IMR-90 (cell line): ENCODE measurements at regions not wholly inside any gene's neighbourhood (a gene's known extent, or its start where the extent isn't known, plus 50 kb on each side); places are given as distances from the start of the nearest gene placed in this dataset.

Source experiments
- ATAC-seq: fragments of 200-7000 bp; cut with Tn5 transposase; 2 replicates; pipeline ENCODE4 v1.9.1; 2020; ENCODE audit warnings: low read depth, mild to moderate bottlenecking, moderate library complexity
- BruUV-seq: library from RNA; stranded (reverse); fragments of 400-500 nt; replicated peaks from 2 replicates; lab custom pipeline; 2021; lab: Mats Ljungman, UMichigan
- CTCF ChIA-PET: fragments of 300-600 bp; formaldehyde crosslinking; extraction: SDS; loops from one replicate; lab custom pipeline; 2021; ENCODE audit warnings: antibody characterized with exemption; lab: Yijun Ruan, JAX
- POLR2A ChIA-PET: fragments of 300-600 bp; sonication (Branson Sonifier 250); formaldehyde crosslinking; loops from one replicate; lab custom pipeline; 2022; ENCODE audit warnings: antibody characterized with exemption; ENCODE audit not compliant: unreplicated experiment; lab: Charles Lee
- DNase-seq: peaks from one replicate; pipeline ENCODE4 v3.0.0; 2013
- H2AFZ ChIP-seq: replicated peaks from 2 replicates; pipeline ENCODE3; 2013; ENCODE audit warnings: low read length, mild to moderate bottlenecking; ENCODE audit not compliant: poor library complexity
- H2AK5ac ChIP-seq: 2 replicates; pipeline ENCODE4 v1.6.1; 2013; ENCODE audit warnings: low read depth, low read length, inconsistent platforms
- H2AK9ac ChIP-seq: replicated peaks from 2 replicates; pipeline ENCODE3; 2013; ENCODE audit warnings: mild to moderate bottlenecking, low read depth, low read length, moderate library complexity; ENCODE audit not compliant: poor library complexity
- H2BK120ac ChIP-seq: 2 replicates; pipeline ENCODE4 v1.6.1; 2013; ENCODE audit warnings: low read depth, low read length, inconsistent platforms
- H2BK15ac ChIP-seq: 3 replicates; pipeline ENCODE4 v1.6.1; 2013; ENCODE audit warnings: low read depth, low read length, inconsistent platforms
- H2BK20ac ChIP-seq: 2 replicates; pipeline ENCODE4 v1.6.1; 2013; ENCODE audit warnings: low read depth, mild to moderate bottlenecking, inconsistent platforms, low read length, moderate library complexity
- H2BK5ac ChIP-seq: 2 replicates; pipeline ENCODE4 v1.6.1; 2013; ENCODE audit warnings: mild to moderate bottlenecking, low read depth, low read length, inconsistent platforms; ENCODE audit not compliant: poor library complexity, severe bottlenecking
- H3K14ac ChIP-seq: replicated peaks from 2 replicates; pipeline ENCODE4 v1.6.1; 2013; ENCODE audit warnings: low read depth, low read length, inconsistent platforms
- H3K18ac ChIP-seq: 2 replicates; pipeline ENCODE4 v1.6.1; 2013; ENCODE audit warnings: low read depth, low read length, control low read depth
- H3K23ac ChIP-seq: 2 replicates; pipeline ENCODE4 v1.6.1; 2013; ENCODE audit warnings: low read depth, low read length, inconsistent platforms
- H3K27ac ChIP-seq: 2 replicates; pipeline ENCODE4 v1.5.1; 2013; ENCODE audit warnings: mild to moderate bottlenecking, control low read depth, low read length; ENCODE audit not compliant: insufficient read depth
- H3K27me3 ChIP-seq: 2 replicates; pipeline ENCODE4 v1.6.1; 2013; ENCODE audit warnings: low read length; ENCODE audit not compliant: control insufficient read depth, insufficient read depth
- H3K36me3 ChIP-seq: 2 replicates; pipeline ENCODE4 v1.6.1; 2013; ENCODE audit warnings: low read length, mixed read lengths; ENCODE audit not compliant: control insufficient read depth, insufficient read depth
- H3K4ac ChIP-seq: 2 replicates; pipeline ENCODE4 v1.6.1; 2013; ENCODE audit warnings: low read depth, low read length, inconsistent platforms
- H3K4me1 ChIP-seq: 2 replicates; pipeline ENCODE4 v1.6.1; 2013; ENCODE audit warnings: low read length, mixed read lengths; ENCODE audit not compliant: control insufficient read depth, insufficient read depth
- H3K4me2 ChIP-seq: 2 replicates; pipeline ENCODE4 v1.6.1; 2013; ENCODE audit warnings: low read depth, mild to moderate bottlenecking, control low read depth, low read length, moderate library complexity
- H3K4me3 ChIP-seq: 2 replicates; pipeline ENCODE4 v1.5.1; 2013; ENCODE audit warnings: low read depth, mild to moderate bottlenecking, control low read depth, low read length, moderate library complexity; ENCODE audit not compliant: insufficient read depth
- H3K56ac ChIP-seq: 2 replicates; pipeline ENCODE4 v1.6.1; 2013; ENCODE audit warnings: low read length, inconsistent platforms; ENCODE audit not compliant: insufficient read depth; ENCODE audit errors: extremely low read depth
- H3K79me1 ChIP-seq, 2 experiments: 2 replicates each; pipeline ENCODE4 v1.6.1; 2013; ENCODE audit warnings: low read length in 2 of 2, inconsistent platforms in 1 of 2, low read depth in 1 of 2
- H3K9ac ChIP-seq: 2 replicates; pipeline ENCODE4 v1.6.1; 2013; ENCODE audit warnings: low read depth, low read length, control low read depth
- H3K9me1 ChIP-seq: 2 replicates; pipeline ENCODE4 v1.6.1; 2013; ENCODE audit warnings: low read length, inconsistent platforms; ENCODE audit not compliant: insufficient read depth
- H3K9me3 ChIP-seq: 2 replicates; pipeline ENCODE4 v1.6.1; 2013; ENCODE audit warnings: low read length; ENCODE audit not compliant: control insufficient read depth, insufficient read depth
- H4K20me1 ChIP-seq: 2 replicates; pipeline ENCODE4 v1.6.1; 2013; ENCODE audit warnings: low read length, inconsistent platforms; ENCODE audit not compliant: insufficient read depth
- H4K5ac ChIP-seq: 2 replicates; pipeline ENCODE4 v1.6.1; 2013; ENCODE audit warnings: mild to moderate bottlenecking, low read depth, low read length, control low read depth
- H4K8ac ChIP-seq, 2 experiments: 2 replicates each; pipeline ENCODE4 v1.6.1; 2013; ENCODE audit warnings: low read depth in 2 of 2, low read length in 2 of 2, control low read depth in 1 of 2, inconsistent platforms in 1 of 2
- H4K91ac ChIP-seq: 2 replicates; pipeline ENCODE4 v1.6.1; 2013; ENCODE audit warnings: low read depth, low read length, inconsistent platforms; ENCODE audit not compliant: insufficient read depth
- MAZ ChIP-seq: IDR thresholded peaks from 2 replicates; pipeline ENCODE4 v1.6.1; 2012; ENCODE audit warnings: low read depth, mild to moderate bottlenecking, low read length, improper control_type of control experiment, moderate library complexity, borderline replicate concordance
- NFE2L2 ChIP-seq: fragments of 150-350 bp; IDR thresholded peaks from 2 replicates; pipeline ENCODE4 v1.6.1; 2016; ENCODE audit warnings: low read depth, mild to moderate bottlenecking, low read length
- RFX5 ChIP-seq: IDR thresholded peaks from 2 replicates; pipeline ENCODE4 v1.8.0; 2012; ENCODE audit warnings: low read depth, mild to moderate bottlenecking, low read length, moderate library complexity
- WGBS, 2 experiments: methylation state at CpG; one replicate each; pipeline versions ENCODE4 v1.1.5 to v1.1.7; 2013; ENCODE audit warnings: missing lambda C conversion rate in 2 of 2; ENCODE audit not compliant: insufficient read length in 1 of 2; ENCODE audit errors: extremely low coverage in 2 of 2; 5-methylcytosine and 5-hydroxymethylcytosine counted together
- dilution Hi-C: fragments of 300-500 bp; cut with HindIII; formaldehyde crosslinking; loops from one replicate; pipeline ENCODE4 v1.14.3; 2018; ENCODE audit warnings: low sequenced_read_pairs; ENCODE audit not compliant: unreplicated experiment
- in situ Hi-C: fragments of 300-500 bp; cut with MboI; formaldehyde crosslinking; loops from 3 replicates; pipeline ENCODE4 v1.14.3; 2019; ENCODE audit warnings: low sequenced_read_pairs, inconsistent platforms, mixed read lengths
- intact Hi-C: fragments of 100-400 bp; cut with micrococcal nuclease; formaldehyde crosslinking; loops from 2 replicates; pipeline ENCODE4 v1.10.0; 2022

DNA sequence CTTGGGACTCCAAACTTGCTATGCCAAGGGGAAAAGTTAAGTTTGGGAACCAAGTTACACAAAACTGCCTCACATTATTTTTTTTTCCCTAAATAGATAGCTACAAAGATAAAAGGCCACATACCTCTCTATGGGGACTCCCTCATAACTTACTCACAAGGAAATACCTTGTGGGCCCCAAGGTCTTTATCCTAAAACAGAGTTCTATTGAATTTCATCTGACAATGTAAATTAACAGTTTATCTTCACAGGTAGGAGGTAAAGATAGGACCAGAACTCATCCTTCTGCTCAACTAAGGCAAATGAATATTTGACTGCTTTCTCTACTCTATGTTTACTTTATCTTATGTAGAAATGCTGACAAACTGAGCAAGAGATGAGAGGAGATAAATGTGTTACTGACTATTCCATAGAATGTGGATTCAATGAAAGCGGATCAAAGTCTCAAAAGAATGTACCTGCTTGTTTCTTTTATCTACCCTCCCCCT, 1278.0 kb downstream of the OTOL1 start:
- Histone ChIP-seq H3K36me3 (no peaks in the 10 kb centered on the region), H3K56ac (no peak overlapping the region), H3K14ac (no peak overlapping the region), H3K9me3 (no peaks in the 10 kb centered on the region), H3K23ac (no peak overlapping the region), H2AK5ac (no peak overlapping the region), H2AK9ac (no peak overlapping the region), H3K18ac (no peak overlapping the region), H2AFZ (no peak overlapping the region), H4K20me1 (no peaks in the 10 kb centered on the region), H2BK20ac (no peak overlapping the region), H3K4me1 (no peaks in the 10 kb centered on the region), H4K91ac (no peak overlapping the region), H2BK15ac (no peak overlapping the region), H3K27ac (no peak overlapping the region), H3K4me2 (no peak overlapping the region), H3K27me3 (no peaks in the 10 kb centered on the region), H3K4me3 (no peak overlapping the region), H2BK5ac (no peak overlapping the region), H3K4ac (no peak overlapping the region), H4K8ac (no peak overlapping the region), H3K79me1 (no peaks in the 10 kb centered on the region), H2BK120ac (no peak overlapping the region), H3K9me1 (no peaks in the 10 kb centered on the region), H3K9ac (no peak overlapping the region), H4K5ac (no peak overlapping the region)
- no peak for ATAC-seq
- POLR2A ChIA-PET: no interaction called here
- in situ Hi-C loops (loop anchor here (25.0 kb wide), 1 partner anchor 138 kb away; no protein-coding TSS in a partner anchor), intact Hi-C loops (no loop called here), dilution Hi-C loops (no loop called here)
- WGBS, 2 experiments: 80% methylated on average over 1 of the region's 1 CpG; no CpG with 5 or more reads in 1 of the 2 experiments
- TF ChIP-seq MAZ (no peak), NFE2L2 (no peak), RFX5 (no peak)
- CTCF ChIA-PET: no interaction called here
- no peak for DNase-seq
- no TSS peak for BruUV-seq
